ENCODE measurements at regions not wholly inside any gene's neighbourhood (a gene's known extent, or its start where the extent isn't known, plus 50 kb on each side); places are given as distances from the start of the nearest gene placed in this dataset.
A peak's percentile ranks its signal among the peaks of the same experiment; 100 is the strongest.
"Not testable (repeated sequence)": the region's sequence is repeated elsewhere in the genome, so short reads cannot be mapped to it uniquely, and the experiment has no call there.

- DNase-seq (ENCODE audit: low spot score) = no peak
Measured at GRCh38 chr2:168300460-168300859, 53.1 kb upstream of the STK39 start.

- no peak for DNase-seq (ENCODE audit: low spot score)
Measured at GRCh38 chr2:168304024-168304681, 56.8 kb upstream of the STK39 start.

- no peak for DNase-seq (ENCODE audit: low spot score)
Measured at GRCh38 chr2:168307379-168307778, 60.0 kb upstream of the STK39 start.

GRCh38 chr2:168310580-168310979 lies 63.2 kb upstream of the STK39 start:
- no peak for DNase-seq (ENCODE audit: low spot score)

- no peak for DNase-seq (ENCODE audit: low spot score)
Measured at GRCh38 chr2:168311261-168311910, 64.0 kb upstream of the STK39 start.

DNA sequence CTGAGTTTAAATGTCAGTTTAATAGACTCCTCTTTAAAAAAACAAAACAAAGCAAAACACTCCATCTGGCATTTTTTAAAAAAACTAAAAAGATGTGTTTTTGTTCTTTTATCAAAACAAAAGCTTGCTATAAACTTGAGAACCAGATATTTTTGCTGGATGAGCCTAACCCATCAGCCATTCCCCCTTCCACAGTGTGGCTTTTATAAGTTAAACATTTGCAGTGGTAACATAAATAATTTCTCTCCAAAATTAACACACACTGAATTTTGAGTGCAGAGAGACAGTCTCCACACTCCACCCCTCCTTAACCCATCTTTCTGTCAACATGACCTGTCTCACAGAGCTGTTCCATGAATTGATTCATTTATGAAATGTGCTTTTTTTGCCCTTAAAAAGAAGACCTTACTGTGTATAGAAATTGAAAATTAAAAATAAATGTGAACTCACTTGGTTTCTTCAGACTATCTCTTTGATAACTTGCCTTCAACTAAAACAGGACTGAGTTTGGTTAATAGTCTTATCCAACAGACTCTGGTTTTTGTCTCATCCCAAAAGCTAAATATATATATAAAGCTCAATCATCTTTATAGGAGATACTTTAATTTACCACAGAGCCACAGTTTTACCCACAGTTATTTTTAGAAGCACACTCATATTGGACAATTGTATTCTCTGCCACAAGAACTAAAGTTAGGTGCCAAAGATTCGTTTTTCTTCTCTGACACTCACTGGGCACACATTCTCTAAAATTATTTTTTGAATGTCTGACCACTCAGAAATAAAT lies 64.8 kb upstream of the STK39 start:
- no peak for DNase-seq (ENCODE audit: low spot score)

GRCh38 chr2:168314236-168314635 lies 66.8 kb upstream of the STK39 start:
- no peak for DNase-seq (ENCODE audit: low spot score)

DNA sequence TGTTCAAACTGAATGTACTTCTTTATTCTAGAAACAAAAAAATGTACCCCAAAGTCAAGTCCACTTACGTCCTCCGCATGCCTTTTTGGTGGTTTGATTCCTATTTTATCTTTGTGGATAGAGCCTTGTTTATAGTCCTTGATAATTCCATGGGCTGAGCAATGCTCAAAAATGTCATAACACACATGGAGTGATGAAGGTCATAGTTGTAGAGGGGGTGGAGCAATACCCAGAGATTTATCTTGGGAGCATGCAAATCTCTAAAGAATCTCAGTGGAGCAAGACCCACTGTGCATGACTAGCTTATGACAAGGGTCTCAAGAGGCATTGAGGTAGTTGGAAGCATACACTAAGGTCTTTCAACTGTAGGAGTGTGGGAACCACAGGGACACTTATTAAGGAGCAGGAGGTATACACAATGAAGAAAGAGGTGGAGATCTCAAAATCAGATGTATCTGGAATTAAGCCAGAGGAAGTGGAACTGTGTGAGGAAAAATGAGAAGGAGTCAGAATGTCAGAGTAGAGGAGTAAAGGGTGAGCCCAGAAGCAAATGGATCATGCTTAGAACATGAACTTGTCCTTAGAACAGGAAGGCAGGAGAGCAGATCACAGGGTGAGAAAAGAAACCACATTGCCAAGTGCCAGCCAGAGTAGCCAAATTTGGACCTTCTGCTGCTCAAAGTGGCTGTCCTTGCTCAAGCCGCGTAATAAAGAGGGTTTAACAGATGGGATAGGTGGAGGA lies 68.1 kb upstream of the STK39 start:
- no peak for DNase-seq (ENCODE audit: low spot score)

GRCh38 chr2:168316073-168316440 lies 68.7 kb upstream of the STK39 start:
- DNase-seq (ENCODE audit: low spot score) = no peak

DNA sequence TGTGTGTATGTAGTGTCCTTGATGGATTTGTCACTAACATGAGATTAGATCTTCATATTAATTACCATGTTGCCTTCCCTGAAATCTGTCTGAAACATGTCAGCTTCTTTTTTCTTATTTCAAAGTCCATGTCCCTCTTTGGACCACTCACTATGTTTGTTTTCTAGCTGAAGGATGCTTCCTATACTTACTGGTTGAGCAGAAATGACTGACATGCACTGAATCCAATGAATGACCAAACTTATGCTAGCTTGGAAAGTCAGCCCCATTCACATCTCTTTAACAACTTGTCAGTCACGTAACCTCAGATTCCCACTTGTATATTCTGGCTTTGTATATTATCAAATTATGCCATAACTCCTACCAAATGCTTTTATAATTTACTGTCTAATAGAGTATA lies 69.9 kb upstream of the STK39 start:
- no peak for DNase-seq (ENCODE audit: low spot score)

DNA sequence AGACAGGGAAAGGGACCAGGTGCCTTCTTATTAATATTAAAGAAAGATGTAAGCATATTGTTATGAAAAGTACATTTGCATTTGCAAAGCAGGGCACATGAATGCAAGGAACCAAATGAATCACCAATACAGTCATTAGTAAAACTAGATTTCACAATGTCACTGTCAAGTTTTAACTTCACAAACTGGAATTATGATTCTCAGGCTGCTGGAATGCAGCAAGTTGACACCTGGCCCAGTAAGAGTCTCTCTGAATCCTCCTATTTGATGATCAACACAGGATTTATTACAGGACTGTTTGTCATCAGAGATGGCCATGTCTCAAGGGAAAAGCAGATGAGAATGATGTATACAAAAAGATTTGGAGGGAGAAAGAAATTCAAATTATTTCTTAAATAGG lies 72.9 kb upstream of the STK39 start:
- DNase-seq (ENCODE audit: low spot score) = no peak

GRCh38 chr2:168322325-168323007 lies 75.1 kb upstream of the STK39 start:
- DNase-seq (ENCODE audit: low spot score) = no peak

DNA sequence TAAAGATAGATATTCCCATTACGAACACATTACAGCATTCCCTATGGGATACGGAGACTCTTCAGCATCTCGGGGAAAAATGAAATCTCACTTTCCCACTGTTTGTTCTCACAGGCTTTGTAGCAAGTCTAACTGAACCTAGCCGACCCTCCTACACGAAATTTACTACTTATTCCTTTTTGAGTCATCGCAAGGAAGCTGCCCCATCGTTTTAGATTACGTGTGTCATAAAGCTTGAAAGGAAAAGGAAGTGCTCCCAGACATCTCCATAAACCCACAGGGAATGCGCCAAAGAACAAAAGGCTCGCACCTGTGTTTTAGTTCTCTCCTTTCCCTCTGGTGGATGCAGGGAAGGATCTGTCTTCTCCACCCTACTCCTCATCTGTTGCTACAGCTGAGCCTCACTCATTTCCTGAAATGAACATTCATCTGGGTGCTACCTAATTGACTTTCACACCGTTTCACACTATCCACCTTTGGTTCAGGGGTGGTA lies 76.2 kb upstream of the STK39 start:
- DNase-seq (ENCODE audit: low spot score) = no peak

DNA sequence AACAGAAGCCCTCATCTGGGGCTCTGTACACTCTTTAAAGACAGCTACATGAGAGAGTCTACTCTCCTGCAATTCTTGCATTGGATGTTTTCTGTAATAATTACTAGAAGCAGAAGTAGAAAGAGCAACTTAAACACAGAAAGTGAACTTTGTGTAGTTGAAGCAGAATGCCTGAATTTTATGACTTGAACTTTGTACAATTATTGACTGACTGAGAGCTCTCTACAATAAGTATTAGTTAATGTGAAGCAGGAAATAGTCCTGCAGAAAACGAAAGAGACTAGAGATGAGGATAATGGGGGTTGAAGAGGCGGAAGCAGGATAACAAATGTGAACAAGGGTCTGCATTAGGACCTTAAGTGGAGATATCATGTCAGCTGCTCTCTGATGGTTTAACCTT lies 79.2 kb upstream of the STK39 start:
- no peak for DNase-seq (ENCODE audit: low spot score)

GRCh38 chr2:168327328-168327727 lies 79.9 kb upstream of the STK39 start:
- no peak for DNase-seq (ENCODE audit: low spot score)

DNA sequence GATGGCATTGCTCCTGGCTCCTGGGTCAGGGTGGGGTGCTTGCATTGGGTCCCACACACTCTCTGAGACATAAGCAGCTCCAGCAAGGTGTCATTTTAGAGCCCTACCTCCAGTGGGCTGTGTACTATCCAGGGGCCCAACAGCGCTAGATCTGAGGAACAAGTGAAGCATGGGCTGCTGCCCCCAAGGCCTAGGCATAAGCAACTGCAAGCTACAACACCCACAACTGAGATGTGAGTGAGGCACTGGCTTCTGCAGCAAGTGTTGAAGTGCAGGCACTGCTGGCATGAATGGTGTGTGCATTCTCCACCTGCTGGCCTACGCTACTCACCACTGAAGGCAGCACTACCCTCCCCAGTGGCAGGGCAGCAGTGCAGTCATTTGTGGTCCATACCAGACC lies 81.0 kb upstream of the STK39 start:
- DNase-seq (ENCODE audit: low spot score) = no peak

- no peak for DNase-seq (ENCODE audit: low spot score)
Measured at GRCh38 chr2:168330624-168331423, 83.4 kb upstream of the STK39 start.

- not testable (repeated sequence) for DNase-seq (ENCODE audit: low spot score)
Measured at GRCh38 chr2:168335254-168335653, 87.9 kb upstream of the STK39 start.

GRCh38 chr2:168336786-168337388 lies 89.5 kb upstream of the STK39 start:
- DNase-seq (ENCODE audit: low spot score) = peak; percentile 44

- no peak for DNase-seq (ENCODE audit: low spot score)
Measured at GRCh38 chr2:168338292-168338691, 90.9 kb upstream of the STK39 start.

Measured in HuH-7.5 (cell line).